ENCODE measurements at regions not wholly inside any gene's neighbourhood (a gene's known extent, or its start where the extent isn't known, plus 50 kb on each side); places are given as distances from the start of the nearest gene placed in this dataset.

- TF ChIP-seq CTCF (IDR thresholded peaks at IDR 0.05 in 8 of 11, conservative IDR thresholded peaks at IDR 0.05 in 3 of 11) = no peak
- TF ChIP-seq POLR2AphosphoS5 (IDR thresholded peaks at IDR 0.05) = no peak
- TF ChIP-seq POLR2A (IDR thresholded peaks at IDR 0.05) = no peak
Measured at GRCh38 chr4:66212489-66212888, 542.2 kb upstream of the EPHA5 start.
